ENCODE measurements at regions not wholly inside any gene's neighbourhood (a gene's known extent, or its start where the extent isn't known, plus 50 kb on each side); places are given as distances from the start of the nearest gene placed in this dataset.

- no peak for DNase-seq
These were observed 84.9 kb downstream of the C11orf91 start for GRCh38 chr11:33615751-33616150.

- no peak for DNase-seq
These were observed 87.2 kb downstream of the C11orf91 start for GRCh38 chr11:33613404-33613803.

GRCh38 chr11:33610903-33611302, 89.7 kb downstream of the C11orf91 start:
- DNase-seq: no peak

- DNase-seq: no peak
These were observed 92.2 kb downstream of the C11orf91 start for GRCh38 chr11:33608386-33608785.

GRCh38 chr11:33606762-33607161, 93.9 kb downstream of the C11orf91 start:
- DNase-seq: no peak

- no peak for DNase-seq
These were observed 94.9 kb downstream of the C11orf91 start for GRCh38 chr11:33605703-33606102.

- DNase-seq: no peak
These were observed 102.1 kb downstream of the C11orf91 start for GRCh38 chr11:33598426-33599069.

GRCh38 chr11:33594188-33594587, 106.4 kb downstream of the C11orf91 start:
- DNase-seq: no peak

GRCh38 chr11:33590441-33590840, 110.2 kb downstream of the C11orf91 start:
- no peak for DNase-seq

GRCh38 chr11:33588056-33588455, 112.6 kb downstream of the C11orf91 start:
- DNase-seq: no peak

- DNase-seq: no peak
These were observed 114.9 kb downstream of the C11orf91 start for GRCh38 chr11:33585586-33586209.

GRCh38 chr11:33582636-33583325, 117.8 kb downstream of the C11orf91 start:
- no peak for DNase-seq

- DNase-seq: no peak
These were observed 121.5 kb downstream of the C11orf91 start for GRCh38 chr11:33579101-33579500.

- DNase-seq: no peak
These were observed 123.4 kb downstream of the C11orf91 start for GRCh38 chr11:33577204-33577603.

GRCh38 chr11:33575311-33575710, 125.3 kb downstream of the C11orf91 start:
- no peak for DNase-seq

- DNase-seq: no peak
These were observed 126.3 kb downstream of the C11orf91 start for GRCh38 chr11:33574331-33574730.

- DNase-seq: no peak
These were observed 131.3 kb downstream of the C11orf91 start for GRCh38 chr11:33569333-33569732.

GRCh38 chr11:33567004-33567403, 133.6 kb downstream of the C11orf91 start:
- DNase-seq: no peak

GRCh38 chr11:33564856-33565453, 135.7 kb downstream of the C11orf91 start:
- DNase-seq: no peak

GRCh38 chr11:33560729-33561128, 139.9 kb downstream of the C11orf91 start:
- DNase-seq: no peak

- no peak for DNase-seq
These were observed 141.1 kb downstream of the C11orf91 start for GRCh38 chr11:33559567-33559966.

GRCh38 chr11:33558097-33558496, 142.5 kb downstream of the C11orf91 start:
- no peak for DNase-seq

GRCh38 chr11:33557201-33557600, 143.4 kb downstream of the C11orf91 start:
- no peak for DNase-seq

- no peak for DNase-seq
These were observed 146.4 kb downstream of the C11orf91 start for GRCh38 chr11:33554219-33554618.

Data from CD4-positive, alpha-beta T cell treated with Interleukin-17A for 1 hour (primary cell).